Testis (tissue), 2 donors: ENCODE measurements at regions not wholly inside any gene's neighbourhood (a gene's known extent, or its start where the extent isn't known, plus 50 kb on each side); places are given as distances from the start of the nearest gene placed in this dataset.

Experiments
- DNase-seq: peaks from one replicate; pipeline ENCODE4 v3.0.0-alpha.2; 2019
- H3K27ac ChIP-seq, 2 donors: fragments of 200-600 bp; sonication (generic); one replicate each; pipeline ENCODE4 v1.5.1; 2019
- H3K27me3 ChIP-seq: fragments of 200-600 bp; sonication (generic); one replicate; pipeline ENCODE4 v1.5.1; 2019
- H3K36me3 ChIP-seq: fragments of 200-600 bp; sonication (generic); one replicate; pipeline ENCODE4 v1.5.1; 2017; ENCODE audit warnings: low read depth; ENCODE audit errors: missing control alignments
- H3K4me1 ChIP-seq: fragments of 200-600 bp; sonication (generic); one replicate; pipeline ENCODE4 v1.5.1; 2019
- H3K4me3 ChIP-seq, 2 donors: fragments of 200-600 bp; sonication (generic); one replicate each; pipeline ENCODE4 v1.5.1; 2017 to 2019
- H3K9me3 ChIP-seq: fragments of 200-600 bp; sonication (generic); one replicate; pipeline ENCODE4 v1.5.1; 2017
- POLR2A ChIP-seq: fragments of 450-650 bp; IDR thresholded peaks from one replicate; pipeline ENCODE4 v1.6.1; 2017; ENCODE audit warnings: antibody characterized with exemption, mild to moderate bottlenecking, moderate library complexity
- WGBS, 2 donors: methylation state at CpG; one replicate each; pipeline ENCODE4 v1.1.5; 2018; 5-methylcytosine and 5-hydroxymethylcytosine counted together
- intact Hi-C: fragments of 100-400 bp; cut with DNase I; formaldehyde crosslinking; loops from one replicate; pipeline ENCODE4 v1.15.1; 2023; ENCODE audit warnings: low total_unique reads
- TF ChIP-seq, protein P1 (sequence below), 3 experiments: fragments of 450-650 bp in 2 of 3; fragments of 200-600 bp in 1 of 3; sonication (generic) in 1 of 3; IDR thresholded peaks; one replicate each; pipeline ENCODE4 v1.5.1; 2016 to 2019; ENCODE audit warnings: antibody characterized with exemption in 3 of 3, mild to moderate bottlenecking in 2 of 3, moderate library complexity in 1 of 3

- no peaks in the 10 kb centered on the region for H3K27me3 ChIP-seq
- intact Hi-C loops: no loop called here
- H3K36me3 ChIP-seq: no peaks in the 10 kb centered on the region
- no peaks in the 10 kb centered on the region for H3K9me3 ChIP-seq
- H3K4me1 ChIP-seq: no peaks in the 10 kb centered on the region
- no peak overlapping the region for H3K27ac ChIP-seq
- H3K4me3 ChIP-seq: no peak overlapping the region
- TF ChIP-seq, protein P1, sequence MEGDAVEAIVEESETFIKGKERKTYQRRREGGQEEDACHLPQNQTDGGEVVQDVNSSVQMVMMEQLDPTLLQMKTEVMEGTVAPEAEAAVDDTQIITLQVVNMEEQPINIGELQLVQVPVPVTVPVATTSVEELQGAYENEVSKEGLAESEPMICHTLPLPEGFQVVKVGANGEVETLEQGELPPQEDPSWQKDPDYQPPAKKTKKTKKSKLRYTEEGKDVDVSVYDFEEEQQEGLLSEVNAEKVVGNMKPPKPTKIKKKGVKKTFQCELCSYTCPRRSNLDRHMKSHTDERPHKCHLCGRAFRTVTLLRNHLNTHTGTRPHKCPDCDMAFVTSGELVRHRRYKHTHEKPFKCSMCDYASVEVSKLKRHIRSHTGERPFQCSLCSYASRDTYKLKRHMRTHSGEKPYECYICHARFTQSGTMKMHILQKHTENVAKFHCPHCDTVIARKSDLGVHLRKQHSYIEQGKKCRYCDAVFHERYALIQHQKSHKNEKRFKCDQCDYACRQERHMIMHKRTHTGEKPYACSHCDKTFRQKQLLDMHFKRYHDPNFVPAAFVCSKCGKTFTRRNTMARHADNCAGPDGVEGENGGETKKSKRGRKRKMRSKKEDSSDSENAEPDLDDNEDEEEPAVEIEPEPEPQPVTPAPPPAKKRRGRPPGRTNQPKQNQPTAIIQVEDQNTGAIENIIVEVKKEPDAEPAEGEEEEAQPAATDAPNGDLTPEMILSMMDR (IDR thresholded peaks at IDR 0.05): no peak
- TF ChIP-seq POLR2A: no peak
- WGBS, 2 donors: 87 to 93% methylated on average over 7 of the region's 7 CpGs
- no peak for DNase-seq
Measured at GRCh38 chr12:115085594-115085993, 401.6 kb upstream of the TBX3 start.

- no peak for DNase-seq
- no peak overlapping the region for H3K4me3 ChIP-seq
- no peaks in the 10 kb centered on the region for H3K36me3 ChIP-seq
- H3K4me1 ChIP-seq: no peaks in the 10 kb centered on the region
- TF ChIP-seq, protein P1 (IDR thresholded peaks at IDR 0.05): no peak
- H3K27me3 ChIP-seq: no peaks in the 10 kb centered on the region
- H3K27ac ChIP-seq: no peak overlapping the region
- whole genome bisulfite sequencing, 2 donors: 79 to 93% methylated on average over 4 of the region's 4 CpGs
- H3K9me3 ChIP-seq: no peaks in the 10 kb centered on the region
- intact Hi-C loops: no loop called here
Measured at GRCh38 chr12:115079760-115080159, 395.8 kb upstream of the TBX3 start.

DNA sequence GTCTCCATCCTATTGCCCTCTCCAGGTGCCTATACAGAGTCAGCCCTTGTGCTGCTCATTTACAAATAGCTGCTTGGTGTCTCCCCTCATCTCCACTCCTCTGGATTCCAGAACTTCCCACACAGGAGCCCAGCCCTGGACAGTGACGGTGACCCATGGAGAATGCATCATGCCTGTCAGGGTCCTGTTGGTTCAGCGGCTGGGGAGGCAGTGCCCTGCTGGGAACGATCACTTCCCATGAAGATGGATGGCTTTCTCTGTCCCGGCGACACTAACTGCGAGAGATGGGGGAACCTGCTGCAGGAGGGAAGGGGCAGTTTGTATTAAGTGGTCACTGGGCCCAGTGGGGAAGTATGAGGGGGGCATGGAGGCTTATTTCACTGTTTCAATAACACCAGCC is 395.0 kb upstream of the TBX3 start:
- Histone ChIP-seq H3K4me3 (no peak overlapping the region), H3K27ac (no peak overlapping the region), H3K27me3 (no peaks in the 10 kb centered on the region), H3K36me3 (no peaks in the 10 kb centered on the region), H3K4me1 (no peaks in the 10 kb centered on the region), H3K9me3 (no peaks in the 10 kb centered on the region)
- 71 to 83% methylated on average over 2 to 6 of the region's 6 CpGs for WGBS, 2 donors
- no peak for TF ChIP-seq POLR2A
- TF ChIP-seq, protein P1 (IDR thresholded peaks at IDR 0.05): no peak
- DNase-seq: no peak
- intact Hi-C loops: no loop called here

DNA sequence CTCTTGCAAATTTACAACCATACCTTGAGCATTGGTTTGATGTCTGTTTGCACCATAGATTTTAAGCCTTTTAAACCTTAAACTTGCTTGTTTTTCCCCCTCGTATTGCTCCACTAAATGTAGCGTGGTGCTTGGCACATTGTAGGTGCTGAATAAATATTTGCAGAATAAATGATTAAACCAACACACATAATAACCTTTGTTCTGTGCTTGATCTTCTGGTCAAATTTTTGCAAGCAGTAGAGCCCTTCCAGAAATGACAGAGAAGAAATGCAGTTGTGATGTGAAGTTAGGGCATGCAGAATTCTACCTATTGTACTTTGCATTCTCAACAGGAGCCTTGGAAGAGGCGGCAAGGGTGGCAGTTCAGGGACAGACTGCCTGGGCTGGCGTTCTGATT is 394.4 kb upstream of the TBX3 start:
- TF ChIP-seq, protein P1 (IDR thresholded peaks at IDR 0.05): no peak
- TF ChIP-seq POLR2A: no peak
- H3K4me3 ChIP-seq: no peak overlapping the region
- no peaks in the 10 kb centered on the region for H3K4me1 ChIP-seq
- H3K36me3 ChIP-seq: no peaks in the 10 kb centered on the region
- H3K27ac ChIP-seq: no peak overlapping the region
- no peaks in the 10 kb centered on the region for H3K9me3 ChIP-seq
- intact Hi-C loops: no loop called here
- DNase-seq: no peak
- WGBS, 2 donors: 70 to 78% methylated on average over 4 of the region's 4 CpGs
- H3K27me3 ChIP-seq: no peaks in the 10 kb centered on the region

- 50 to 70% methylated on average over 3 of the region's 3 CpGs for WGBS, 2 donors
- TF ChIP-seq POLR2A: no peak
- TF ChIP-seq, protein P1 (IDR thresholded peaks at IDR 0.05): no peak
- Histone ChIP-seq H3K27me3 (no peaks in the 10 kb centered on the region), H3K27ac (no peak overlapping the region), H3K4me1 (no peaks in the 10 kb centered on the region), H3K36me3 (no peaks in the 10 kb centered on the region), H3K4me3 (no peak overlapping the region), H3K9me3 (no peaks in the 10 kb centered on the region)
- intact Hi-C loops: no loop called here
- peak; percentile 38 for DNase-seq
Measured at GRCh38 chr12:115075552-115076170, 391.7 kb upstream of the TBX3 start.
